GM18526 (cell line): ENCODE measurements at regions not wholly inside any gene's neighbourhood (a gene's known extent, or its start where the extent isn't known, plus 50 kb on each side); places are given as distances from the start of the nearest gene placed in this dataset.

Experiments
- POLR2A ChIP-seq: IDR thresholded peaks from 3 replicates; pipeline ENCODE4 v1.6.1; 2011; ENCODE audit not compliant: insufficient read length; ENCODE audit errors: extremely low read depth

- no peak for TF ChIP-seq POLR2A
These were observed 76.4 kb upstream of the PRSS58 start for GRCh38 chr7:142334236-142334635.

GRCh38 chr7:142332421-142332820, 74.6 kb upstream of the PRSS58 start:
- no peak for TF ChIP-seq POLR2A

- no peak for TF ChIP-seq POLR2A
These were observed 74.1 kb upstream of the PRSS58 start for GRCh38 chr7:142331941-142332340.

GRCh38 chr7:142329062-142329790, 71.4 kb upstream of the PRSS58 start:
- TF ChIP-seq POLR2A: no peak

- no peak for TF ChIP-seq POLR2A
These were observed 70.7 kb upstream of the PRSS58 start for GRCh38 chr7:142328551-142328950.

GRCh38 chr7:142327628-142328405, 70.0 kb upstream of the PRSS58 start:
- no peak for TF ChIP-seq POLR2A

GRCh38 chr7:142323706-142324105, 65.8 kb upstream of the PRSS58 start:
- no peak for TF ChIP-seq POLR2A

- no peak for TF ChIP-seq POLR2A
These were observed 63.5 kb upstream of the PRSS58 start for GRCh38 chr7:142321391-142321790.

GRCh38 chr7:142320883-142321282, 63.0 kb upstream of the PRSS58 start:
- TF ChIP-seq POLR2A: no peak

- no peak for TF ChIP-seq POLR2A
These were observed 62.1 kb upstream of the PRSS58 start for GRCh38 chr7:142319970-142320369.

- TF ChIP-seq POLR2A: no peak
These were observed 56.4 kb upstream of the PRSS58 start for GRCh38 chr7:142314281-142314680.

GRCh38 chr7:142313528-142313927, 55.7 kb upstream of the PRSS58 start:
- TF ChIP-seq POLR2A: no peak

- no peak for TF ChIP-seq POLR2A
These were observed 54.0 kb upstream of the PRSS58 start for GRCh38 chr7:142311876-142312275.

- no peak for TF ChIP-seq POLR2A
These were observed 51.1 kb upstream of the PRSS58 start for GRCh38 chr7:142308918-142309317.

- TF ChIP-seq POLR2A: no peak
These were observed 50.5 kb upstream of the PRSS58 start for GRCh38 chr7:142308326-142308725.
